Gastrocnemius medialis (tissue), 4 donors: ENCODE measurements at regions not wholly inside any gene's neighbourhood (a gene's known extent, or its start where the extent isn't known, plus 50 kb on each side); places are given as distances from the start of the nearest gene placed in this dataset.

Source experiments
- ATAC-seq, 2 donors: fragments of 150-250 bp; one replicate each; pipeline ENCODE4 v1.9.1; 2016
- DNase-seq, 2 donors: peaks; one replicate each; pipeline ENCODE4 v3.0.0-alpha.2; 2019
- H3K27ac ChIP-seq, 4 donors: fragments of 200-600 bp; sonication (generic); 1 replicate in 1 of 4; 2 replicates in 3 of 4; pipeline ENCODE4 v1.5.1; 2016 to 2018; ENCODE audit warnings: mild to moderate bottlenecking in 2 of 4, moderate library complexity in 1 of 4
- H3K27me3 ChIP-seq, 3 donors: fragments of 200-600 bp; sonication (generic) in 2 of 3; 1 replicate in 1 of 3; 2 replicates in 2 of 3; pipeline versions ENCODE4 v1.5.1 to v1.6.0; 2016 to 2019; ENCODE audit warnings: mild to moderate bottlenecking in 1 of 3, moderate library complexity in 1 of 3
- H3K36me3 ChIP-seq, 2 donors: fragments of 200-600 bp; sonication (generic) in 1 of 2; one replicate each; pipeline ENCODE4 v1.5.1; 2017 to 2018
- H3K4me1 ChIP-seq, 2 donors: fragments of 200-600 bp; sonication (generic) in 1 of 2; one replicate each; pipeline ENCODE4 v1.5.1; 2016 to 2017; ENCODE audit warnings: mild to moderate bottlenecking in 2 of 2
- H3K4me3 ChIP-seq, 4 donors: fragments of 200-600 bp; sonication (generic) in 3 of 4; 1 replicate in 1 of 4; 2 replicates in 3 of 4; pipeline ENCODE4 v1.5.1; 2016 to 2019; ENCODE audit warnings: mild to moderate bottlenecking in 2 of 4
- H3K9me3 ChIP-seq, 3 donors: fragments of 200-600 bp; sonication (generic) in 2 of 3; 1 replicate in 1 of 3; 2 replicates in 2 of 3; pipeline ENCODE4 v1.5.1; 2016 to 2019
- POLR2A ChIP-seq, 2 donors: fragments of 450-650 bp; IDR thresholded peaks; one replicate each; pipeline ENCODE4 v1.6.1; 2017; ENCODE audit warnings: antibody characterized with exemption in 2 of 2, mild to moderate bottlenecking in 2 of 2, moderate library complexity in 2 of 2
- in situ Hi-C, 4 donors: fragments of 200-750 bp; cut with MboI; loops; one replicate each; pipeline versions ENCODE4 v1.15.0 to v1.8.0; 2017; ENCODE audit warnings: low sequenced_read_pairs in 4 of 4
- intact Hi-C: fragments of 100-400 bp; cut with DNase I; formaldehyde crosslinking; loops from one replicate; pipeline ENCODE4 v1.15.1; 2023; ENCODE audit warnings: low total_unique reads
- TF ChIP-seq, protein P1 (sequence below), 5 experiments: fragments of 450-650 bp in 3 of 5; fragments of 200-600 bp in 2 of 5; sonication (generic) in 2 of 5; IDR thresholded peaks in 4 of 5; conservative IDR thresholded peaks in 1 of 5; 1 replicate in 4 of 5; 2 replicates in 1 of 5; pipeline ENCODE4 v1.5.1; 2016 to 2019; ENCODE audit warnings: antibody characterized with exemption in 5 of 5, mild to moderate bottlenecking in 3 of 5, moderate library complexity in 3 of 5

DNA sequence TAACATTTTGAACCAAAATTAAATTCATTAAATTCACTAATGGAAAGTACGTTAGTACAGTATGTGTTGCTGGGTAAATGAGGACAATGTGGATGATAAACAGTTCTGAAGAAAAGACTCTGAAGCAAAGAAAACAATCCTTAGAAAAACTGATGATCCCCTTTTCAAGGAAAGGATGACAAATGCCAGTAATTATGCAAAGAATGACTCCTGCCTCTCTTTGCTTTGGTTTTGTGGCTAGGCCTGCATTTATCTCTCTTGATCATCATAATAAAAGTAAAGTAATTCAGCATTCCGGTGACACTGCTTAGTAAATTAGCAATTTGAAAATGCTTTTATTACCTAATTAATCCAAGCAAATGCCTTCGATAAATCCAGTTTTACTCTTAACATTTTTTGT is 652.2 kb upstream of the DIPK2B start:
- DNase-seq (no peak), ATAC-seq (no peak)
- Histone ChIP-seq H3K27ac (no peak overlapping the region), H3K4me3 (no peak overlapping the region), H3K36me3 (no peaks in the 10 kb centered on the region), H3K4me1 (no peaks in the 10 kb centered on the region), H3K27me3 (peaks cover 3 to 8% (median 8%) of the 10 kb centered on the region in 3 donors), H3K9me3 (no peaks in the 10 kb centered on the region)
- no peak for TF ChIP-seq POLR2A (IDR thresholded peaks at IDR 0.05)
- in situ Hi-C loops (no loop called here), intact Hi-C loops (loop anchor here (5.0 to 10.0 kb wide), 2 partner anchors 46 to 528 kb away; no protein-coding TSS in a partner anchor)

DNA sequence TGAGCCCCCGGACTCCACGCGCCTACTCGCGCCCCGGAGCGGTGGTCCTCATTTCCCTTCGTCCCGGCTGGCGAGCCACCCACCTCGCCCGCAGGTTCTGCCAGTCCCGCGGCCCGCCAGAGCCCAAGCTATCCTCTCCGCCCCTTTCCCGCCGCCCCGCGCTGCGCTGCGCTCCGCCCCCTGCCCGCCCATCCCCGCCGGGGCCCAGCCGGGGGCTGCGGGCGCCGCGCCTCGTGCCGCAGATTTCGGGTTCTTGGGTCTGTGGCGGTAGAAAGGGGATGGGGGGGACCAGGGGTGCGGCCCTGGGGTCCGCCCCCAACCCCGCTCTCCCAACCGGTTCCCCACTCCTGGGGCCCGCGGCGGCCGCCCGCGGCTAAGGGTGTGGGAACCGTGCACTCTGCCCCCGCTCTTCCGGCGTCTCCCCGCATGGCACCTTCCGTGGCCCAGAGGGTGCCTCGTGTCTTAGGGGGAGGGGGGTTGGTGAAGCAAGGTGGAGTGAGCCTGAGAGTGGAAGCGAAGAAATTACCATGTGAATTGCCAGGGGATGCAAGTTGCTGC is 650.8 kb upstream of the DIPK2B start:
- Histone ChIP-seq H3K4me1 (no peaks in the 10 kb centered on the region), H3K36me3 (no peaks in the 10 kb centered on the region), H3K4me3 (peak overlapping the region; percentile 46 to 51 (median 48)), H3K27ac (no peak overlapping the region), H3K27me3 (peaks cover 3 to 8% (median 8%) of the 10 kb centered on the region in 3 donors), H3K9me3 (no peaks in the 10 kb centered on the region)
- no peak for ATAC-seq
- DNase-seq, result no peak
- TF ChIP-seq POLR2A (IDR thresholded peaks at IDR 0.05), result no peak
- TF ChIP-seq, protein P1, sequence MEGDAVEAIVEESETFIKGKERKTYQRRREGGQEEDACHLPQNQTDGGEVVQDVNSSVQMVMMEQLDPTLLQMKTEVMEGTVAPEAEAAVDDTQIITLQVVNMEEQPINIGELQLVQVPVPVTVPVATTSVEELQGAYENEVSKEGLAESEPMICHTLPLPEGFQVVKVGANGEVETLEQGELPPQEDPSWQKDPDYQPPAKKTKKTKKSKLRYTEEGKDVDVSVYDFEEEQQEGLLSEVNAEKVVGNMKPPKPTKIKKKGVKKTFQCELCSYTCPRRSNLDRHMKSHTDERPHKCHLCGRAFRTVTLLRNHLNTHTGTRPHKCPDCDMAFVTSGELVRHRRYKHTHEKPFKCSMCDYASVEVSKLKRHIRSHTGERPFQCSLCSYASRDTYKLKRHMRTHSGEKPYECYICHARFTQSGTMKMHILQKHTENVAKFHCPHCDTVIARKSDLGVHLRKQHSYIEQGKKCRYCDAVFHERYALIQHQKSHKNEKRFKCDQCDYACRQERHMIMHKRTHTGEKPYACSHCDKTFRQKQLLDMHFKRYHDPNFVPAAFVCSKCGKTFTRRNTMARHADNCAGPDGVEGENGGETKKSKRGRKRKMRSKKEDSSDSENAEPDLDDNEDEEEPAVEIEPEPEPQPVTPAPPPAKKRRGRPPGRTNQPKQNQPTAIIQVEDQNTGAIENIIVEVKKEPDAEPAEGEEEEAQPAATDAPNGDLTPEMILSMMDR (IDR thresholded peaks at IDR 0.05 in 4 of 5, conservative IDR thresholded peaks at IDR 0.05 in 1 of 5), result no peak
- intact Hi-C loops, result loop anchor here (5.0 to 10.0 kb wide), 2 partner anchors 44 to 527 kb away; no protein-coding TSS in a partner anchor
- in situ Hi-C loops, result no loop called here

DNA sequence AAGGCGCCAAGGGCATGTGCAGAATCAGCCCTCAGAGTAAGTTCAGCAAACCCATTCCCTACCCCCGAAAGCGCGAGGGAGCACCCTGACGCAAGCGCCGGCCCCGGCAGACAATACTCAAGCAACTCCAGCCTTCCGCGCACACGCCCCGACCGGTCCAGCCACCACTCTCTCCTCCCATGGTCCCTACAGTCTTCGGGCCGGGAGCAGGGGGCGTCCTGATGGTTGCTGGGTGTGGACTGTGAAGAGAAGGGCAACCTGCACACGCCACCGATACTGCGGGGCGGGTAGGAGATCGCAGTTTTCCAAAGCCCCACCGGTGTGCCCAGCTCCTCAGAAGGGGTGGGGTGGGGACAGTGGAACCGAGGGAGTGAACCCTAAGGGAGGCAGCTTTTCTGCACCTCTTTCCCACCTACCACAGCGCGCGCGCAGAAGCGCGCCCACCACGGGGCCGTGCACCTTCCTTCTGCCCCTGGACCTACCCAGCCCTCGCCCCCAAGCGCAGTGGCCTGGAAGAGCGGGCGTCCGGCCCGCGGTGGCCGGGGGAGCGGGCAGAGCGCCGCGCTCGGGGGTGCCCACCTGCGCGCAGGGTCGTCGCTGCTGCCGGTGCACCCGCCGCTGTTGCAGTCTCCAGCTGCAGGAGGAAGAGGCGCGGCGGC is 650.2 kb upstream of the DIPK2B start:
- H3K4me1 ChIP-seq, result no peaks in the 10 kb centered on the region
- intact Hi-C loops (loop anchor here (5.0 to 10.0 kb wide), 2 partner anchors 44 to 526 kb away; no protein-coding TSS in a partner anchor), in situ Hi-C loops (no loop called here)
- peaks cover 3 to 8% (median 8%) of the 10 kb centered on the region in 3 donors for H3K27me3 ChIP-seq
- no peaks in the 10 kb centered on the region for H3K36me3 ChIP-seq
- ATAC-seq, result no peak
- TF ChIP-seq, protein P1 (IDR thresholded peaks at IDR 0.05 in 4 of 5, conservative IDR thresholded peaks at IDR 0.05 in 1 of 5), result no peak
- TF ChIP-seq POLR2A (IDR thresholded peaks at IDR 0.05), result no peak
- H3K9me3 ChIP-seq, result no peaks in the 10 kb centered on the region
- DNase-seq, result no peak
- no peak overlapping the region for H3K27ac ChIP-seq
- H3K4me3 ChIP-seq, result peak overlapping the region; percentile 46 to 51 (median 48)

DNA sequence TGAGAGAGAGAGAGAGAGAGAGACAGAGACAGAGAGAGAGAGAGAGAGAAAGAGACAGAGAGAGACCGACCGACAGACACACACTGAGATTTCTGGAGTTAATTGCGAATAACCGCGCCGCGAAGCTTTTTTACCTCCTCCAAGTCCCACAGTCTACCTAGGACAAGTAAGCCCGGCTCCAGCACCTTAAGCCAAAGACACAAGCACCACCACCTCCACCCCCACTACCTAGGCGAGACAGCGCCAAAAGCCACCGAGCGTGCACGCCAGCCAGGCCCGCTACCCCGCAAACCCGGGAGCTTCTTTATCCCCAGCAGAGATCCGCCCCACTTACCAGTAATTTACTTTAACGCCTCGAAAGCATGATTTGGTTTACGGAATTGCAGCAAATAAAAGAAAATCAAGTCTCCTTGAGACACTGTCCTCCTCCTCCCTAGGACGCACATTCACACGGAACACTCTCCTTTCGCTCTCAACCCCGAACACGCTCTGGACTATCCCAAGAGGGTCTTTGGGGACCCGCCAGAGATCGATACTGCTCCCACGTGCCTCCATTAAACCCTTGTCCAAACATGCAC is 649.6 kb upstream of the DIPK2B start:
- in situ Hi-C loops (no loop called here), intact Hi-C loops (loop anchor here (5.0 to 10.0 kb wide), 2 partner anchors 43 to 525 kb away; no protein-coding TSS in a partner anchor)
- no peaks in the 10 kb centered on the region for H3K4me1 ChIP-seq
- peaks cover 3 to 8% (median 8%) of the 10 kb centered on the region in 3 donors for H3K27me3 ChIP-seq
- H3K9me3 ChIP-seq, result no peaks in the 10 kb centered on the region
- H3K4me3 ChIP-seq, result peak overlapping the region; percentile 46 to 51 (median 48)
- no peaks in the 10 kb centered on the region for H3K36me3 ChIP-seq
- TF ChIP-seq, protein P1 (IDR thresholded peaks at IDR 0.05 in 4 of 5, conservative IDR thresholded peaks at IDR 0.05 in 1 of 5), result no peak
- no peak for TF ChIP-seq POLR2A (IDR thresholded peaks at IDR 0.05)
- DNase-seq (no peak), ATAC-seq (no peak)
- H3K27ac ChIP-seq, result no peak overlapping the region

DNA sequence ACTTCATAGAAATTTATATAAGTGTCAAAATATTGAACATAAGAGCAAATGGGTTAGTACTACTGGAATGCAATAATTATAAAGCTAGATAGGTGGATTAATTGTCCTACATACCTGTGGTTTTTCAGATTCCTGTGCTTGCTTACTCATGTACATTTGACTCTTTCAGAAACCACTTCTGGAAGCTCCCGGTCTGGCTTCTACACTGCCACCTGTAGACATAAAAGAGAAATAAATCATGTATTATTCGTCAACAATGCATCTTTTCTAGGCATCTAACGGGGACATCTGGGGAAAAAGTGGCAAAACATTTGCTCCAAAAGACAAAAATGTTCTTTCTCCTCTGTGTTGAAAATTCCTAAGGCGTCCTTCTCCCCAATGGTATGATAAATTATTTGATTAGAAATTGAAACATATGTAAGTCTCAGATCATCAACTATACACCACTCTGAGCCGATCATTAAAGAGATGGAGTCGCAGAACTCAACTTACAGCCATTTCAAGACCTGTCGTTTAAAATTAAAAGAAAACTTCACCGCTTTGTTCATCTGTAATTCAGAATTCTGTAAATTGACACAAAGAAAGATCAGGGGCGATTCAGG is 648.7 kb upstream of the DIPK2B start:
- Histone ChIP-seq H3K4me1 (no peaks in the 10 kb centered on the region), H3K4me3 (peak overlapping the region in 1 of 4 donors; percentile 46), H3K27ac (no peak overlapping the region), H3K27me3 (peaks cover 3 to 8% (median 8%) of the 10 kb centered on the region in 3 donors), H3K36me3 (no peaks in the 10 kb centered on the region), H3K9me3 (no peaks in the 10 kb centered on the region)
- DNase-seq, result no peak
- TF ChIP-seq POLR2A (IDR thresholded peaks at IDR 0.05), result no peak
- TF ChIP-seq, protein P1 (IDR thresholded peaks at IDR 0.05 in 4 of 5, conservative IDR thresholded peaks at IDR 0.05 in 1 of 5), result peak in 1 of 5 experiments; percentile 24
- in situ Hi-C loops (no loop called here), intact Hi-C loops (loop anchor here (10.0 kb wide), 1 partner anchor 335 kb away; no protein-coding TSS in a partner anchor)
- ATAC-seq, result no peak
